ENCODE measurements at regions not wholly inside any gene's neighbourhood (a gene's known extent, or its start where the extent isn't known, plus 50 kb on each side); places are given as distances from the start of the nearest gene placed in this dataset. TPM values are rescaled to one million over a fixed set of nuclear protein-coding genes. Genes with fewer than 3 reads are reported as not detected.

DNA sequence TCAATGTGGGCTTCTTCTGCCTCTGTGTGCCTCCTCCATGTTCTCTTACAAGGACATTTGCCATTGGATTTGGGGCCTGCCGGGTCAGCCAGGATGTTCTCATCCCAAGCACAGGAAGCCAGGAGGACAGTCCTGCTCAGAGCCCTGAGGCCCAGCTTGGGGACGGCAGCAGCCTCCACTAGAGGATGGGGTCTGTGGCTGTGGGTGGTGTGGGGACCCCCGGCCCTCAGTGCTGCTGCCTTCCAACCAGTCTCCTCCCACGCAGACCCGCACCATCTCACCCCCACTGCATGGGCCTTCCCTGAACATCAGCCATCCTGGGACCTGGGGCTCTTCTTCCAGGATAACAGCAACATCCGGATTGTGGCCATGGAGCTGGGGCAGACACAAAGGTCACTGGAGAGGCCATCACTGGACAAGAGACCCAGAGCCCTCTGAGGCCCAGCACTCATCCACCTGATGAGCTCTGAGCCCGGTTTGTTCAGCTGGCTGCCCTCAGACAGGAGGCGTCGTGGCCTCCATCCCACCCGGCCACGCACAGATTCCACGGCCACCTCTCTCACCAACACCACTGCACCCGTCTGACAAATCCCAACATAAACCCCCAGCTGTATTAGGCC lies 56.5 kb upstream of the C14orf180 start:
- ATAC-seq (ENCODE audit: low FRiP score) (no peak), DNase-seq (ENCODE audit: low spot score) (no peak)
- TF ChIP-seq, protein P1, sequence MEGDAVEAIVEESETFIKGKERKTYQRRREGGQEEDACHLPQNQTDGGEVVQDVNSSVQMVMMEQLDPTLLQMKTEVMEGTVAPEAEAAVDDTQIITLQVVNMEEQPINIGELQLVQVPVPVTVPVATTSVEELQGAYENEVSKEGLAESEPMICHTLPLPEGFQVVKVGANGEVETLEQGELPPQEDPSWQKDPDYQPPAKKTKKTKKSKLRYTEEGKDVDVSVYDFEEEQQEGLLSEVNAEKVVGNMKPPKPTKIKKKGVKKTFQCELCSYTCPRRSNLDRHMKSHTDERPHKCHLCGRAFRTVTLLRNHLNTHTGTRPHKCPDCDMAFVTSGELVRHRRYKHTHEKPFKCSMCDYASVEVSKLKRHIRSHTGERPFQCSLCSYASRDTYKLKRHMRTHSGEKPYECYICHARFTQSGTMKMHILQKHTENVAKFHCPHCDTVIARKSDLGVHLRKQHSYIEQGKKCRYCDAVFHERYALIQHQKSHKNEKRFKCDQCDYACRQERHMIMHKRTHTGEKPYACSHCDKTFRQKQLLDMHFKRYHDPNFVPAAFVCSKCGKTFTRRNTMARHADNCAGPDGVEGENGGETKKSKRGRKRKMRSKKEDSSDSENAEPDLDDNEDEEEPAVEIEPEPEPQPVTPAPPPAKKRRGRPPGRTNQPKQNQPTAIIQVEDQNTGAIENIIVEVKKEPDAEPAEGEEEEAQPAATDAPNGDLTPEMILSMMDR (IDR thresholded peaks at IDR 0.05), result no peak

DNA sequence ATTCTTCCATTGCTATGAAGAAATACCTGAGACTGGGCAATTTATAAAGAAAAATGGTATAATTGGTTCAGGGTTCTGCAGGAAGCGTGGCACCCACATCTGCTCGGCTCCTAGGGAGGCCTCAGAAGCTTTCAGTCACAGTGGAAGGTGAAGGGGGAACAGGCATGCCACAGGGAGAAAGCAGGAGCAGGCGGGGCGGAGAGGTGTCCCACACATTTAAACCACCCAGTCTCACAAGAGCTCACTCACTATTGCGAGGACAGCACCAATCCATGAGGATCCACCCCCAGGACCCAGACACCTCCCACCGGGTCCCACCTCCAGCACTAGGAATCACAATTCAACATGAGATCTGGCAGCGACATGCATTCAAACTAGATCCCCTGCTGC lies 56.0 kb upstream of the C14orf180 start:
- DNase-seq (ENCODE audit: low spot score) (no peak), ATAC-seq (ENCODE audit: low FRiP score) (no peak)
- TF ChIP-seq, protein P1 (IDR thresholded peaks at IDR 0.05), result no peak

DNA sequence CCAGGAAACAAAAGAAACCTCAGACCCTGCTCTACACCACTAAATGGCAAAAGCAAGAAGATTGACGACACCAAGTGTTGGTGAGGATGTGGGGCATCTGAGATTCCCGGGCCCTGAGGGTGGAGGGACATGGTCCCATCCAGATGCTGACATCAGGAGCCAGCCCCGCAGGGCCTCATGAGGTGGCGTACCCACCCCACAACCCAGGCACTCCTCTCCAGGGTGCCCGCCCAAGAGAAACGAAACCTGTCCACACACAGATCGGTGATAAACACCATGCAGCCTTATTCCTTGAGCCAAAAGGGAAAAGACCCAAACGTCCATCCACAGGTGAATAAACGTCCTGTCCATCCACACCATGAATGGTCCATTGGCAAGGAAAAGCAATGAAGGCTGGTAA lies 54.8 kb upstream of the C14orf180 start:
- TF ChIP-seq, protein P1 (IDR thresholded peaks at IDR 0.05), result no peak
- DNase-seq (ENCODE audit: low spot score) (no peak), ATAC-seq (ENCODE audit: low FRiP score) (no peak)

DNA sequence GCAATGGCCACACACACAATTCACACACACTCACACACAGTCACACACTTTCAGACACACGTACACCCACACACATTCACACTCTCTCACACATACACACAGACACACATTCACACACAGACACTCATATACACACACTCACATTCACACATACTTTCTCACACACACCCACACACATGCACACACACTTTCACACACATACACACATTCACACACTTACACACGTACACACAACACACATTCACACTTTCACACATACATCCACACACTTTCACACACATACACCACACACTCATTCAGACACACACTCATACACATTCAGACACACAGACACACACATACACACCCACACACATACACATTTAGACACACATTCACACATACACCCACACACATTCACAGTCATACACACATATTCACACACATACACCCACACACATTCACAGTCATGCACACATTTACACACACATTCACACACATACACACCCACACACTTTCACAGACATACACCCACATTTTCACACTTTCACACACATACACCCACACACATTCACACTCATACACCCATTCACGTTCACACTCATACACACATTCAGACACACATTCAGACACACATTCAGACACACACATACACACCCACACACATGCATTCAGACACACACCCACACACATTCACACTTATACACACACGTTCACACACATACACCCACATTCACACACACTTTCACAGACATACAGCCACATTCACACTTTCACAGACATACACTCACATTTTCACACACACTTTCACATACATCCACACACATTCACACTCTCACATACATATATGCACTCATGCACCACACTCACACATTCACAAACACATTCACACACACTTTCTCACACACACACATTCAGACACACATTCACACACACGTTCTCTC lies 52.6 kb upstream of the C14orf180 start:
- ATAC-seq (ENCODE audit: low FRiP score) (no peak), DNase-seq (ENCODE audit: low spot score) (no peak)
- TF ChIP-seq, protein P1 (IDR thresholded peaks at IDR 0.05), result no peak

DNA sequence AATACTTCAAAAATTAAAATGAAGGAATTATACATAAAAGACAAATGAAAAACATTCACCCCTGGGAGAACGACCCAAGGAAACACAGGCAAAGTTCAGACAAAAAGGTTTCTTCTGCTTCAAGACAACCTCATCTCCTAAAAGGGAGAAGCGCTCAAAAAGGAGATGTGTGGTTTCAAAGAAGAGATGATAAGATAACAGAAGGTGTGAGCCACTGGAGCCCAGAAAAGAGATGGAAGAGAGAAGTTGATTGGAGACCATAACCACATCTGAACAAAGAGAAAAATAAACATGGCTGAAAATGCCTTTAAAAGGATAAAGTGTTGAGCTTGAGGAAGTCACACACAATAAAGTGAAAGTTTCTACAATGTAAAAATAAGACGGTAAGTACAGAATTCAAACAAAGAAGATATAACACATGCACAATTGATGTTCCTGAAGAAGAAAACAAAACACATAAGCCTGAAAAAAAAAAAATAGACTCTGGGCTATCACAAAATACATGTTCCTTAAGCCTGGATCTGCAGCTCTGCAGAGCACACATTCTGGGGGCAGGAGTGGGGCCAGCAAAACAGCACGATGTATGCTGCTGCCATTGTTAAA lies 51.6 kb upstream of the C14orf180 start:
- TF ChIP-seq, protein P1 (IDR thresholded peaks at IDR 0.05), result no peak
- ATAC-seq (ENCODE audit: low FRiP score) (no peak), DNase-seq (ENCODE audit: low spot score) (no peak)

DNA sequence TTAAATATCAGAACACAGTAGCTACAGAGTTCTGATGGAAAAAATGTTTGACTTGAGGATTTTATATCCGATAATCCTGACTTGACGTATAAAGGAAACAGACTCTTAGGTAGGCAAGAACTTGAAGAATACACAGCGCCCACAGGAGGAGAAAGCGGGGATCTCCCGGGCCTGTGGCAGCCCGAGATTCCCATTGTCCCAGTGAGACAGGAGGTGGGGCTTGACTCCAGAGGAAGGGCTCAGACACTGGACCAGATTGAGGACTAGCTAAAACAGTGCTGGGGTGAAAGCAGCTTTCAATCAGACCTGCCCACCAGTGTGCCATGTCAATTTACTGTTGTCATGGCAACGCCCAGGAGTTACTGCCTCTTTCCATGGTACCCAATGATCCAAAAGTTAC lies 51.1 kb upstream of the C14orf180 start:
- ATAC-seq (ENCODE audit: low FRiP score) (no peak), DNase-seq (ENCODE audit: low spot score) (peak; percentile 8)
- TF ChIP-seq, protein P1 (IDR thresholded peaks at IDR 0.05), result no peak

Small RNAs in the stretch of these regions (small RNA-seq; reads per million reads assigned to genes)
- not detected for gene RNU6-684P
